HEK293 (cell line): ENCODE measurements at regions not wholly inside any gene's neighbourhood (a gene's known extent, or its start where the extent isn't known, plus 50 kb on each side); places are given as distances from the start of the nearest gene placed in this dataset.

ENCODE experiments used
- CTCF ChIP-seq: fragments of 450-650 bp; formaldehyde crosslinking; IDR thresholded peaks from 2 replicates; pipeline ENCODE4 v1.5.1; 2016; ENCODE audit warnings: missing biosample characterization, missing genetic modification characterization
- ZBTB1 ChIP-seq: fragments of 450-650 bp; formaldehyde crosslinking; IDR thresholded peaks from 2 replicates; pipeline ENCODE4 v1.5.1; 2016; ENCODE audit warnings: missing biosample characterization, missing genetic modification characterization
- ZNF24 ChIP-seq: fragments of 450-650 bp; formaldehyde crosslinking; IDR thresholded peaks from 2 replicates; pipeline ENCODE4 v1.5.1; 2016; ENCODE audit warnings: missing biosample characterization, missing genetic modification characterization
- ZNF510 ChIP-seq: fragments of 450-650 bp; formaldehyde crosslinking; IDR thresholded peaks from 2 replicates; pipeline ENCODE4 v1.5.1; 2018; ENCODE audit warnings: mild to moderate bottlenecking, missing genetic modification characterization, missing biosample characterization; ENCODE audit not compliant: insufficient replicate concordance
- ZNF639 ChIP-seq: fragments of 450-650 bp; formaldehyde crosslinking; IDR thresholded peaks from 2 replicates; pipeline ENCODE4 v1.5.1; 2016; ENCODE audit warnings: missing biosample characterization, missing genetic modification characterization

- TF ChIP-seq CTCF (tag by site-specific recombination), result no peak
- no peak for TF ChIP-seq ZNF510
- no peak for TF ChIP-seq ZNF639 (tag by site-specific recombination)
- no peak for TF ChIP-seq ZBTB1 (tag by site-specific recombination)
- TF ChIP-seq ZNF24 (tag by site-specific recombination), result no peak
Measured at GRCh38 chr9:19665146-19665863, 123.5 kb downstream of the SLC24A2 start.
